ENCODE measurements at regions not wholly inside any gene's neighbourhood (a gene's known extent, or its start where the extent isn't known, plus 50 kb on each side); places are given as distances from the start of the nearest gene placed in this dataset.
A peak's percentile ranks its signal among the peaks of the same experiment; 100 is the strongest.
"Not testable (repeated sequence)": the region's sequence is repeated elsewhere in the genome, so short reads cannot be mapped to it uniquely, and the experiment has no call there.

DNA sequence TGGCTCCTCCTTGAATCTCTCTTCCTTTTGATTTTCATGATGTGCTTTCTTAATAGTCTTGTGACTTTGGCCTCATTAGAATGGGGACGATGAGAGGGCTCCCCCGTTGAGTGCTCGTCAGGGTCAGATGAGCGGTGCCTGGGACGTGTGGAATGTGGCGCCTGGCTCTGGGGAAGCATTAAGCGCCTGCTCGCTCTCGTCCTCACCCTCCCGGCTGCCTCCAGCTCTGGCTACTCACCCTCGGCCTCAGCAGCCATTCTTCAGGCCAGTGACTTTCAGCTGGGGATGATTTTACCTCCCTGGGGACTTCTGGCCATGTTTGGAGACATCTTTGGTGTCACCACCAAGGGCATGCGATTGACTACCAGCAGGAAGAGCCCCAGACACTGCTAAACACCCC lies 69.7 kb downstream of the RPS6KA4 start:
- DNase-seq, result no peak

DNA sequence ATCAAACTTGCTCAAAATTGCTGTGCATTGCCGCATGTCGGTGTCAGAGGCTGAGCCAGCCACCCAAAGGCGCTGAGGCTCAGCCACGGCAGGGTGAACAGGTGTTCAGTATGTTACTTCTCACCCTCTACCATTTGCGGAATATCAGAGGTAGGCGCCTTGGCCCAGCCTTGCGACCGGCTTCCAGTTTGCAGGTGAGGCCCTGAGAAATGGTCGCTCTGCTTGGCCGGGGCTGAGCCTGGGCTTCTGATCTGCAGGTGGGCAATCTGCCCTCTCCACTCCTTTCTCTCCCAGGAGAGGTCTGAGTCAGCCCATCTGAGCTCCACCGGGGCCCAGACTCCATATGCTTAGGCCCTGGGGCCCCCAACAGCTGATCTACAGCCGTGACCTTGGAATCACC lies 71.0 kb downstream of the RPS6KA4 start:
- no peak for DNase-seq

DNA sequence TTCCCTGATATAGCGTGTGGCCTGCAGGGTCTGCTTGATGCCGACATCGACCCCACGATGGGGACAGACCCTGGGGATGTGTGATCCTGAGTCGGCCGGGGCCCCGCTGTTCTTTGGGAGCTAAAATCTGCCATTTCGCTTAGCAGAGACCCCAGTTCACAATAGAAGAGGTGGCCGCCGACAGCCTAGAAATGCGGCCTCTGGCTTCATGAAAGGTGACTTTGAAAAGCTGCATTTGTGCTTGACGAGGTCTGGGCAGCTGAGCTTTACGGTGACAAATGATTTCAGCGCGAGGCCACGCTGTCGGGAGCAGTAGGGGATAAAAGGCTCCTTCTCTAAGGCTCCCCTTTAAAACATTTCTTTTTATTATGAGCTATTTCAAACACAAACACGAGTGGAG lies 71.7 kb downstream of the RPS6KA4 start:
- DNase-seq, result no peak

DNA sequence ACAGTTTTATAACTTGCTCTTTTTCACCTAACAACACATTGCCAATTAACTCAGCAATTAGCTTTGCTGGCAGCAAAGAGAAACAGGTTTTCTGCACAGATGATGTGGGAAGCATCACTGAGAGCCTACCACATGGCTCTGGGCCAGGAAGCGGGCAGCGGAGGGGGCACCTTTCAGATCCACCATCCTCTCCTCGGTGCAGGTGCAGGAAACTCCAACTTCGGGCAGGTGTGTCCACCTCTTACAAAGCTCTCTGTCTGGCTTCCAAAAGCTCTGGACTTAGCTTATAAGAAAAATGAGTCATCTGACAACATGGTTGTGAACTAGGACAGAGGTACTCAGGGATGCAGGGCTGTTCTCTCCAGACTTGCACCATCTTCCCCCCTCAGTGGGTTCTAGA lies 77.0 kb downstream of the RPS6KA4 start:
- DNase-seq, result no peak

DNA sequence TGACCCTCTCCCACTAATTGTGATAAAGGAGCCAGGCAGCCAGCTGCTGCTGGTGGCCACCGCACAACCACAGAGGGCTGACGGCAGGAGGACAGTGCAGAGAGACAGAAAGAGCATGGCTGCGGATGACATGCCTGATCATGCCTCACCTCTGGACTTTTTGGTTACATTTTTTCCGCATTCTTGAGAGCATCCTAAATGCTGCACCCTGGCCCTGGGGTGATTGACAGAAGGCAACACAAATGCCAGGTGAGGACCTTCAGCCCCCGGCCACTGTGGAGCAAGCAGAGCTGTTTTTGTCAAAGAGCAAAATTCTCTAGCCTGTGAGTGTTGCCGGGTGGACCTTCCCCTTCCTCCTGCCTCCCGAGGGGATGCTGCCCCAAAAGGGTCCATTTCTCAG lies 78.5 kb downstream of the RPS6KA4 start:
- DNase-seq, result no peak

DNA sequence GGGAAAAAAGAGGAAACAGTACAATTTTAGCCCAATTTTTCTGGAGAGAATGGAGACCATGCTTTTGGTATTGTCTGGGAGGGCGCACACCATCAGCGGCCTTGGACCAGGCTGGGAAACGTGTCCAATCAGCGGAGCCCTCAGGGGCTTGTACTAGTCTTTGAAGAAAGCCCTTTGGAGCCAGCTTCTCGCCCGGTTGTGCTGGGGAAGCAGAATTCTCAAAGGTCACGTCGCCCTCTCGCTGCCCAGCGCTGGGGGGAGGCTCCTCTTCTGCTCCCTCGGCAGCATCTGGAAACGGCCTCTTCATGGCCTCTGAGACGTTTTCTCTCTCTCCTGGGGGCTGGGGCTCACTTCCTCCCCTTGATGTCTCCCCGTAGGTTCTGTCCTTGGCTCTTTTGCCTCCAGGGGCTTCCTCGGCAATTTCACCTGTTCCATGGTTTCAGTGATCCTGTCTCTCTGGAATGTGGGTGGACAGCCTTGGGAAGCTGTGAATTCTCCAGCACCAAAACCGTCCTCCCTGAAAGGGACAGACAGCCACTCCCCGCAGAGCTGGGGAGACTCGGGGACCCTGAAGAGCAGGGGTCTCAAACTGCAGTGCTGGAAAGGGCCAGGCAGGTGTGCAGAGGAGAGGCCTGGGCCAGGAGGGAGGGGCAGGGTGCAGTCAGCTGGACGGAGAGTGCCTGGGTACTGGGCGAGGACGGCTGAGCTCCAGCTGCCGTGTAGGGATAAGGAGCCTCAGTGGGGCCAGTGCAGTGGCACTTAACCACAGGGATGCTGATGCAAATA lies 80.2 kb downstream of the RPS6KA4 start:
- no peak for DNase-seq

DNA sequence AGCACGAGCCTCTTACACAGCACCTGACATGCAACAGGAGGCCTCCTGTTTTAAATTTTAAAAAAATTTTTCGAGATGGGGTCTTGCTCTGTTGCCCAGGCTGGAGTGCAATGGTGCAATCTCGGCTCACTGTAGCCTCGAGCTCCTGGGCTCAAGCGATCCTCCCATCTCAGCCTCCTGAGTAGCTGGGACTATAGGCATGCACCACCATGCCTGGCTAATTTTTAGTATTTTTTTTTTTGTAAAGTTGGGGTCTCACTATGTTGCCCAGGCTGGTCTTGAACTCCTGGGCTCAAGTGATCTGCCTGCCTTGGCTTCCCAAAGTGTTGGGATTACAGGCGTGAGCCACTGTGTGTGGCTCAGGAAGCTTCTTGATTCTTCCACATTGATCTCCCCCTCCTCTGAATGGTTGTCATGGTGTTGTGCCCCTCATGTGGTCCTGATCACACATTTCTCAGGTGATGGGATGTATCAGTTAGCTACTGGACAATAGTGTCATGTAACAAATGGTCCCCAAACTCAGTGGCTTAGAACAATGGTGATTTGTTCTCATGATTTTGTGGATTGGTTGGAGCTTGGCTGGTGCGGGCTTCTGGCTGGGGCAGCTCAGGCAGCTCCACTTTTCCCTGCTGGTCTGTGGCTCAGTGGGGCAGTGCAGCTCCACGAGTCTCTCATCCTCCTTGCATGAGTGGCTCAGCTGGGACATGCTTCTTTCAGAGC lies 81.0 kb downstream of the RPS6KA4 start:
- DNase-seq, result not testable (repeated sequence)

DNA sequence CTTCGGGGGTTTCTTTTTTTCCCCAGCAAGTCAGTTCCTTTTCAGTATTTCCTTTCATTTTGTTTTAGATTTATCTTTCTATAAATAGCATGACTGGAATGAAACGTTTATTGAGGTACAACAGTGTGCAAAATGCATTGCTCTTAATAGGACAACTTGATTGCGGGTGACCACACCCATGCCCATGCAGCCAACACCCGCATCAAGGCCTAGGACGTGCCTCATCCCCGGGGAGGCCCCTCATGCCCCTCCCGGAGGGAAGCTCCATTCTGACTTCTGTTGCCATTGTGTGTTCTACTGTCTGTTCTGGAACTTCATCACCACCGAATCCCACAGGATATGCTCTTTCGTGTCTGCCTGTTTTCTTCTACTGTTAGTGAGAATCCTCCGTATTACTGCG lies 82.2 kb downstream of the RPS6KA4 start:
- no peak for DNase-seq

DNA sequence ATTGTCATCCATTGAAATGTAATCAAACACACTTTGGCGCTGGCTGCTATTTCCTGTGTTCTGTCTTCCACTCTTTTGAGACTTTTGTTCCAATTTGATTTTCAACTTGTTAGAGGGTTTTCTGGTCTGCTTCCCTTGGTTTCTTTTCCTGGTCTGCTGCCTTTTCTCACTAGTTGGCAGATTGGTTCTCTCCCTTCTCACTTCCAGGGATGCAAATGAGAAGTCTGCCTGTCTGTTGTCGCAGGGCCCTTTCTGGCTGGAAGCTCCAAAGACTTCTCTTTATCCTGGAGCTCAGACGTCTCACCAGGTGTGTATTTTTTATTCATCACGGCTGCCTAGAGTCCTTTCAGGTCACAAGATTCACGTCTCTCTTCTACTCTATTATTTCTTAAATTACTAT lies 84.0 kb downstream of the RPS6KA4 start:
- no peak for DNase-seq

DNA sequence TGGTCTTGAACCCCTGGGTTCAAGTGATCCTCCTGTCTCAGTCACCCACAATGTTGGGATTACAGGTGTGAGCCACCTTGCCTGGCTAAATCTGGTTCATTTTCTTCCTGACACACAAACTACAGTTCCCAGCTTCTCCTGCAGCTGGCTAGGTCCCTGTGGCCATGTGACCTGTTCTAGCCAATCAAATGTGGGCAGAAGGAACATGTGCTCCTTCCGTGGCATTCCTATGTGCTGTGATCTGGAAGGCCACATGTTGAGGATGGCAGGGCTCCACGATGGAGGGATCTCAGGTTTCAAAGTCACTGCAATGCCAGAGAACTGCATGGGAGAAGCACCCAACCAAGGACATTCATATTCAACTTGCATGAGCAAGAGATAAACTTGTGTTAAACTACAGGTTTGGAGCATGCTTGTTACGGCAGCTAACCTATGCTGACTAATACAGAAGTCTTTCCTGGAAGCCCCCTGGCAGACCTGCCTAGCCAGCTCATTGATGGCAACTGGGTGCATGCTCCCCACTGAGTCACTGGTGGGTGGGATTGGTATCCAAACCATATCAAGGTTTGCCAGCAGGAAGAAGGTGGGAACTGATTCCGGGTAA lies 86.0 kb downstream of the RPS6KA4 start:
- no peak for DNase-seq

DNA sequence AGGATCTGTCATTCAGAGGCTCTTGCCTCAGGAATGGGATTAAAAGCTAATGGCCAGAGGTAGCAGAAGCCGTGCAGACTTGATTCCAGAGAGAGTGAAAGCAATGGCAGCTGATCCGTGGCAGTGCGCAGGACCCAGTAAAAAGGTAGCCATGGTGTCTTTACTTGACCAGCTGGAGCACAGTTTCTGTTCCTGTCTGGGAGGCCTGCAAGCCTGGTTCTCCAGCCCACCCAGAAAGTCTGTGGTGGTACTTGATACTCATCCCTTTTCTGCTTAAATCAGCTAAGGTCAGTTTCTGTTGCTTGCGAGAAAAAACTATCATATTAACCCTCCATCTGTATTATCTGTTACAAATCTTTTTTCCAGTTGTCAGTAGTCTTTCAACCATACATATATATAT lies 86.7 kb downstream of the RPS6KA4 start:
- DNase-seq, result no peak

DNA sequence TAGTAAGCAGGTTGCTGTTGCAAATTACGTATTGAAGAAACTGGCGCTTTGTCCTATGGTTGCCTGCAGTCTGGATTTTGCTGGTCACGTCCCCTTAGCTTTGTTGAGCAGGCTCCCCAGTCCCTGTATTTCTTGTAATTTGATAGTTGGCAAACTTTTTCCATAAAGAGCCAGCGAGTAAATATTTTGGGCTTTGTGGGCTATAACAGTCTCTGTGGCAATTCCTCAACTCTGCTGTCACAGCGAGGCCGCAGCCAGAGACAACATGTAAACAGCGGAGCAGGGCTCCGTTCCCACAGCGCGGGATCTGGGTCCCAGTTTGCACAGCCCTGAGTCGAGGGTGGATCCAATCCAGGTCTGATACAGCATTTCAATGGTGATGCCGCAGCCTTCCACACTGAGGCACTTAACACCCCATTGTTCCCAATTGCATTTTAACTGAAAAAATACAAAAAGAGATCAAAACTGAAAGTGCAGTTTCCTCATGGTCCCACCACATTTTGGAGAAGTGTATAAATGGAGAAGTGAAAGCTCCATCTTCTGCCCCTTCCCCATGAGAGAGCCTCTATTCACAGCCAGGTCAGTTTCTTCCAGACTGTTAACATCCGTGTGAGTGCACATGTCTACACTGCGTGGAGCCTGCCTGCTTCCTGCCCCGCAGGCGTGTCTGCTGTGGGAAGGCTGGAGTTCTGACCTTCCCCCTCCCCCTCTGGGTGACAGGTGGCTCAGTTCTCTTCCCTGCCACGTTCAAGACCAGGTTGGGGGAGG lies 89.1 kb downstream of the RPS6KA4 start:
- DNase-seq, result peak in 1 of 2 experiments; percentile 4

DNA sequence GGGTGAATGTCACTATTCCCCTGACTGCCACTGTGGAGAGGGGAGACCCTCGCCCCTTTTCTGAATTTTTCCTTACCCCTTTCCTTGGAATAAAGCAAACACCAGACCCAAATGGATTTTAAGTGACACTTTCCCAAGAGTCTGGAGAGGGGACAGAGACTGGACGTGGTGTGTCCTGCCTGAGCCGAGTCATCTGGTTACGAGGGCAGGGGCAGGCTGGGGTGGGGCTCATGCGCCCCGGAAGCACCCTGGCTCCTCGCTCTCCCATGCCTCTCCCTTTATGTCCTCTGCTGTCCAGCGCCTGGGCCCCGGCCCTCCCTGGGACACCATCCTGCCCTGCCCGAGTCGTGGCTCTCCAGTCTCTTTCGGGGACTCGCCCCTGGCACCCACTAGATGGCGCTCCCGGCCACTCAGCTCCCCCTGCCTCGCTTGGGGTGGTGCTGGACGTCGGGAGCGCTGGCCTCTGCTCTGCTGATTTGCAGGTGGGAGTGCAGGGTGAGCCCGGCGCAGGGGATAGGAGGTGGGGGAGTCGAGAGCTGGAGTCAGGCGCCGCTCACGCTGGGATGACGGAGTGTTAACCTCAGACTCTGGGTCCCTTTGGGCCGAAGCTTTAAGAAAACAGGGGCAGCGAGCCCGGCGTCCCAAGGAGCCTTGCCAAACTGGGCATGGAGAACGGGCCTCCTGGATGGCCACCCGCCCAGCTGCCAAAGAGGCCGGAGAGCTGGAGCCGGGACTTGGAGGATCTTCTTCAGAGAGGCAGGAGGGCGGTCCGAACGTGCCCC lies 89.8 kb downstream of the RPS6KA4 start:
- peak; percentile 81 to 85 for DNase-seq

DNA sequence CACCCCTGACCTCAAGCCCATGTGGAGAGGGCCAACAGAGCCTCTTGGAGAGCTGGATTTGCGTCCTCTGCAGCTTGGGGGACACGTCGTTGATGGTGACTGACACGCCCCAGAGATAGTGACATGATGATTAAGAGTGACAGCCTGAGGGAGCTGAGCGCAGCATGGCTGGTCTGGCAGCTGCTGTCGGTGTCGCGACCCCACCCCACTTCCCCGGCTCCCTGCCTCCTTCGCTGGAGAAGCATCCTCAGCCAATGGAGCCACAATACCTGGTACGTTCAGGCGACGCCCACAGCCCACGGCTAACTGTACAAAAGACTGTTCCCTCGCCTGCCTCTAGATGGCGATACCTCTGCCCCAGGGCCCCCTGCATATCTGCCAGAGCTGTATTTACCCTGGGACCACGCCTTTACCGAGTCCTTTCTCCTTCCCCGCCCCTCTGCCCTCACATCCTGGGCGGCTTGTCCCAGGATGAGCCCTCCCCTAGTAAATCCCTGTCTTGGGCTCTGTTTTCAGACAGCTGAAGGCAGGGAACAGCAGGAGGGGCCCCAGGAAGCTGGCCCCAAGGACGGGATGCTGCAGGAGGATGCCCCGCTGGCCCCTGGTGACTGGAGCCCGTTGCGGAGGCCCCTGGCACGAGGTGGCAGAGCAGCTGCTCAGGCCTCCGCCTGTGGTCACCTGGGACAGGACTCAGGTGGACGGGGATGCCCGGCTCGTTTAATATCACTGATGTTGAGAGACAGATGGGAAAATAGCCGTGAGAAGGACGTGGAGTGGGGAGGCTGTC lies 90.6 kb downstream of the RPS6KA4 start:
- peak; percentile 76 to 83 for DNase-seq

DNA sequence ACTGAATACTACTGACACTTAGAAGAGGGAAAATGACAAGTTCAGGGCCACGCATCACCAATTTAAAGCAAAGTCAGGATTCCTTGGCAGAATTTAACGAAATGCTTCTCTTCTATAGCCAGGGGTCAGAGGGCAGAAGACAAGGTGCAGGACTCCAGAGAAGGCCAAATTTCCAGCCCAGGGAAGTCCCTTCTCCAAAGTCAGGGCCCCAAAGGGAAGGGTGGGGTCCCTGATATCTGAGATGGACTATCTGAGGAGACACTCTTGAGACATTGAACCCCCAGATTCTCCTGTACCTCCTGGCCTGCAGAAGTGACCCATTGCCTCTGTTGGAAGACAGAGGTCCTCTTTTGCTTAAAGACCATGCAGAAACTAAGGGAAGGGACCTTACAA lies 91.2 kb downstream of the RPS6KA4 start:
- no peak for DNase-seq

DNA sequence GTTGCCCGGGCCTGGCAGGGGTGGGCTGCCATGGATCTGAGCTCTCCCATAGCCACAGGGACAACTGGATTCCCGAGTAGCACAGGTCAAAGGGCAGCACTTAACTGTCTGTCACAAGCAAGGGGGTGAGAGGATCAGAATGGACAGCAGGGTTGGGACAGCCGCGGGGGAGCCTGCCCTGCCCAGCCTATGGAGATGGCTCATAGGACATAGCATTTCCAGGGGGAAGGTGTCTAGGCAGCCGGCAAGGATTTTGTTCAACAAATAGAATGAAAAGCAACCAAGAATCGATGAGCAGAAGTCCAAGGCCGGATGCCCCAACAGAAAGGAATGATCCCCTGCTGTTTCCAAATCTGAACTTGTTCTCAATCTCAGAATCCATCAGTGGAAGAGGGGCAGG lies 92.9 kb downstream of the RPS6KA4 start:
- no peak for DNase-seq

DNA sequence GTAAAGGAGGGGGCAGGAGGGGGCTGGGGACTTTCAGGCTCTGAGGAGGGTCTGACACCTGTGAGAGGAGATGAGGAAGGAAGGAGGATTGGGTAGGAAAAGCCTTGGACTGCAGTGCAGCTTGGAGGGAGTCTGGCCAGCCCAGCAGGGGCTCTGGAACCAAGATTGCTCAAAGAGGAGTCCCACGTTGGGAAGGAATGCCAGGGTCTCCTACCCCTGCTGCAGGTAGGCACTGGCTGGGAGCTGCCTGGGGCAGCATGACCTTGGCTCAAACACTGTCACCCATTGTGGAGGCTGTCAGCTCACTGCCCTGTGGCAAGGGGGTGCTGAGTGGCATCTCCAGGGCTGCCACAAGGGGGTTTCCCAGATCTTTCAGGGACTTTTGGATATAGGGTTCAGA lies 94.5 kb downstream of the RPS6KA4 start:
- no peak for DNase-seq

DNA sequence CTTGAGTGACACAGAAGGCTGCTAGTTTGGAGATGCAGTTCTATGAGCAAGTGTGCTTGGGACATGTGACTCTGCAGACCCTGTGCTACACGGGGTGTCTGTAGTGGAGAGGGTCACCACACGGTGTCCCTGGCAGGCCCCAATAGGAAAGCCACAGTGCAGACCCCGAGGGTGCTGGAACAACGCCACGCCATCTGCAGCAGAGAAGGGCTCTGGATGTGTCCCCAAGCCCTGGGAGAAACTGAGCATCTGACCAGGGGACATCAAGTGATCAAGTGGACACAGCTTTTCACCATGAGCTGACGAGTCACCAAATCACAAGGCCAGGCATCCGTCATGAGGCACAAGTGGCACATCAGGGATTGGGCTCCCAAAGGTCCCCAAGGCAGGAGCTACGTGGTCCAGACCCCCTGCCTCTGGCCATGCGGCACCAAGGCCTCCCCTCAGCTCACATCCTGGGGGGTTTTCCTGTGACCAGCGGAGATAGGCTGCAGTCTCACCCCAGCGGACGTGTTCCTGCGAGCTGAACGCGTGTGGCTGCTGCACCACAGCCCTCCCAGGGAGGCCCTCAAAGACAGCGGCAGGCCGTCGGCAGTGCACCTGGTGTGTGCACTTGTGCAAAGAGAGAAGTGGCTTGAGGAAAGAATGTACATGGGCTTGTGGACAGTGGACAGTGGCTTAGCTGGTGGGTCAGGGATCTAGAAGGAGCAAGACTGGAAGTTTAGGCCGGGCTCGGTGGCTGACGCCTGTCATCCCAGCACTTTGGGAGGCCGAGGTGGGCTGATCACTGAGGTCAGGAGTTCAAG lies 96.7 kb downstream of the RPS6KA4 start:
- DNase-seq, result no peak

DNA sequence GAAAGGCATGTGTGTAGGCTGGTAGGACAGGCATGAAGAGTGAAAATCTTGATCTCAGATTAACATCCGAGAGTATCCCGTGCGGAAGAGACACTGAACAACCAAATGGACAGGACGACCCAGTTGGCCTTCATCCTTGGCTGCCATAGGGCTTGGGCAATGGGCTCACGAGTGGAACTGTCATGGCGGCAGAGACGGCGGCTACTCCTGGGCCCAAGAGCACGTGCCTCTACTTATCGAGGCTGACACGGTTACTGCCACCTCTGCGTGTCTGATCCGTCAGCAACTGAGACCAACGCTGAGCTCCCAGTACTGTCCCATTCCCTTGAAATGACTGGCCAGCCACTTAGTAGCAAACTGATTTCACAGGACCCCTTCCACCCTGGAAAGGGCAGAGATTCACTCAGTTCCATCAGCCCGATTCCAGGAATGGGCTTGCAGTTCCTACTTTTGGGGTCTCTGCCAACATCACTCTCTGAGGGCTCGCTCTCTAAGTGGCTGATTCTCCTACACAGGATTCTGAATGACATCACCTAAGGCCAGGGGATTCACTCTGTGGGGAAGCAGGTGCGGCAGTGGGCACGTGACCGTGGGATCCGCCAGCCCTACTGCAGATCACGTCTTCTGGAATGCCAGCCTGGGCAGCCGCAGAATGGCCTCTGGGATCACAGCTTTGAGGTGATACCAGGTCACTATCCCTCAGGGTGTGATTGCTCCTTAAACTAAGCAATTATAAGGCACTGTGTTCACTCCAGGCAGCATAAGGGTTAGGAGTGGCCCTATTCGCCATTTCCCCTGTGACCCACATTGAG lies 97.8 kb downstream of the RPS6KA4 start:
- no peak for DNase-seq

All from activated CD4-positive, alpha-beta T cell treated with anti-CD3 and anti-CD28 coated beads, Interleukin-2, amount 50 U/mL, for 48 hours (primary cell).